ENCODE measurements at regions not wholly inside any gene's neighbourhood (a gene's known extent, or its start where the extent isn't known, plus 50 kb on each side); places are given as distances from the start of the nearest gene placed in this dataset.
"Not testable (repeated sequence)": the region's sequence is repeated elsewhere in the genome, so short reads cannot be mapped to it uniquely, and the experiment has no call there.

GRCh38 chr4:157779081-157779480 lies 393.7 kb downstream of the GASK1B start:
- DNase-seq = no peak

- DNase-seq = no peak
Measured at GRCh38 chr4:157776930-157777528, 395.8 kb downstream of the GASK1B start.

GRCh38 chr4:157775971-157776370 lies 396.9 kb downstream of the GASK1B start:
- DNase-seq = no peak

- no peak for DNase-seq
Measured at GRCh38 chr4:157772907-157773306, 399.9 kb downstream of the GASK1B start.

GRCh38 chr4:157768419-157768818 lies 404.4 kb downstream of the GASK1B start:
- no peak for DNase-seq

- DNase-seq = no peak
Measured at GRCh38 chr4:157763490-157763889, 409.3 kb downstream of the GASK1B start.

GRCh38 chr4:157754410-157754809 lies 418.4 kb downstream of the GASK1B start:
- no peak for DNase-seq

- DNase-seq = no peak
Measured at GRCh38 chr4:157751631-157752030, 421.2 kb downstream of the GASK1B start.

GRCh38 chr4:157741642-157742041 lies 431.2 kb downstream of the GASK1B start:
- no peak for DNase-seq

GRCh38 chr4:157739242-157739641 lies 433.6 kb downstream of the GASK1B start:
- no peak for DNase-seq

GRCh38 chr4:157728215-157728614 lies 444.6 kb downstream of the GASK1B start:
- DNase-seq = no peak

- DNase-seq = no peak
Measured at GRCh38 chr4:157727163-157727562, 445.7 kb downstream of the GASK1B start.

GRCh38 chr4:157722146-157722545 lies 450.7 kb downstream of the GASK1B start:
- DNase-seq = no peak

GRCh38 chr4:157713342-157713741 lies 459.5 kb downstream of the GASK1B start:
- DNase-seq = no peak

GRCh38 chr4:157706155-157706554 lies 466.7 kb downstream of the GASK1B start:
- no peak for DNase-seq

GRCh38 chr4:157702831-157703230 lies 470.0 kb downstream of the GASK1B start:
- DNase-seq = no peak

- DNase-seq = no peak
Measured at GRCh38 chr4:157701695-157701994, 471.2 kb downstream of the GASK1B start.

- DNase-seq = no peak
Measured at GRCh38 chr4:157700898-157701694, 471.7 kb downstream of the GASK1B start.

GRCh38 chr4:157689476-157689875 lies 468.9 kb downstream of the GRIA2 start:
- DNase-seq = no peak

GRCh38 chr4:157687971-157688370 lies 467.4 kb downstream of the GRIA2 start:
- DNase-seq = no peak

- not testable (repeated sequence) for DNase-seq
Measured at GRCh38 chr4:157679326-157679725, 458.8 kb downstream of the GRIA2 start.

- DNase-seq = no peak
Measured at GRCh38 chr4:157678478-157678877, 457.9 kb downstream of the GRIA2 start.

GRCh38 chr4:157674699-157675098 lies 454.2 kb downstream of the GRIA2 start:
- DNase-seq = peak; percentile 27

GRCh38 chr4:157667836-157668235 lies 447.3 kb downstream of the GRIA2 start:
- DNase-seq = no peak

GRCh38 chr4:157664726-157665125 lies 444.2 kb downstream of the GRIA2 start:
- DNase-seq = no peak
